Stomach (tissue), 4 donors: ENCODE measurements at regions not wholly inside any gene's neighbourhood (a gene's known extent, or its start where the extent isn't known, plus 50 kb on each side); places are given as distances from the start of the nearest gene placed in this dataset.

ENCODE experiments used
- CTCF ChIP-seq, 7 experiments: fragments of 450-650 bp in 4 of 7; fragments of 200-600 bp in 3 of 7; sonication (generic) in 3 of 7; IDR thresholded peaks; one replicate each; pipeline ENCODE4 v1.5.1; 2016 to 2019; ENCODE audit warnings: antibody characterized with exemption in 7 of 7, control low read depth in 2 of 7, mild to moderate bottlenecking in 1 of 7
- POLR2A ChIP-seq, 4 donors: fragments of 450-650 bp; IDR thresholded peaks; one replicate each; pipeline ENCODE4 v1.6.1; 2016; ENCODE audit warnings: antibody characterized with exemption in 4 of 4, control low read depth in 2 of 4, mild to moderate bottlenecking in 1 of 4, moderate library complexity in 1 of 4

DNA sequence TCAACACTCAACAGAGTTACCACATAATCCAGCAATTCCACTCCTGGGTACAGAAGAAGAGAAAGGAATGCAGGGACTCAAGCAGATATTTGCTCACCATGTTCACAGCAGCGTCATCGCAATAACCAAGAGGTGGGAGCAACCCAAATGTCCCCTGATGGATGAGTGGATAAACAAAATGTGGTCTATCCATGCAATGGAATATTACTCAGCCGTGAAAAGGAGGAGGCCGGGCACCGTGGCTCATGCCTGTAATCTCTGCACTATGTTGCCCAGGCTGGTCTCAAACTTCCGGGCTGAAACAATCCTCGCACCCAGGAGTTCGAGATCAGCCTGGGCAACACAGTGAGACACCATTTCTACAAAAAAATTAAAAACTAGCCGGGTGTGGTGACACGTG is 131.7 kb downstream of the CTTN start:
- no peak for TF ChIP-seq CTCF (IDR thresholded peaks at IDR 0.05)
- TF ChIP-seq POLR2A (IDR thresholded peaks at IDR 0.05), result no peak
